OCI-LY7 (cell line): ENCODE measurements at regions not wholly inside any gene's neighbourhood (a gene's known extent, or its start where the extent isn't known, plus 50 kb on each side); places are given as distances from the start of the nearest gene placed in this dataset.

ENCODE experiments used
- BruUV-seq: library from RNA; stranded (reverse); fragments of 400-500 nt; replicated peaks from 2 replicates; lab custom pipeline; 2021; lab: Mats Ljungman, UMichigan
- CTCF ChIA-PET: fragments of 300-600 bp; sonication (Branson Sonifier 250); formaldehyde crosslinking; loops from one replicate; lab custom pipeline; 2022; ENCODE audit warnings: antibody characterized with exemption; ENCODE audit not compliant: unreplicated experiment; lab: Charles Lee
- POLR2A ChIA-PET: fragments of 300-600 bp; sonication (Branson Sonifier 250); formaldehyde crosslinking; loops from one replicate; lab custom pipeline; 2022; ENCODE audit warnings: antibody characterized with exemption; lab: Charles Lee
- DNase-seq: peaks from one replicate; pipeline ENCODE4 v3.0.0-alpha.2; 2015; ENCODE audit warnings: low spot score
- H2AFZ ChIP-seq: fragments of 200-600 bp; sonication (generic), shearing (Covaris generic); 2 replicates; pipeline ENCODE4 v1.6.1; 2014; ENCODE audit warnings: mild to moderate bottlenecking, antibody characterized with exemption, low read length, moderate library complexity
- H3K27ac ChIP-seq: fragments of 200-600 bp; sonication (generic); 2 replicates; pipeline ENCODE4 v1.5.1; 2014; ENCODE audit warnings: mixed run types, low read depth, mild to moderate bottlenecking, moderate library complexity, low read length, inconsistent platforms; ENCODE audit not compliant: poor library complexity, severe bottlenecking
- H3K36me3 ChIP-seq: fragments of 200-600 bp; sonication (generic); 2 replicates; pipeline ENCODE4 v1.6.1; 2014; ENCODE audit warnings: mild to moderate bottlenecking, antibody characterized with exemption, low read length, moderate library complexity, mixed read lengths; ENCODE audit not compliant: insufficient read depth
- H3K4me1 ChIP-seq: fragments of 200-600 bp; sonication (generic); 2 replicates; pipeline ENCODE4 v1.5.1; 2014; ENCODE audit warnings: mild to moderate bottlenecking, low read length; ENCODE audit not compliant: insufficient read depth, poor library complexity, severe bottlenecking
- H3K4me2 ChIP-seq: fragments of 200-600 bp; sonication (generic); 2 replicates; pipeline ENCODE4 v1.6.1; 2014; ENCODE audit warnings: mild to moderate bottlenecking, low read length
- H3K4me3 ChIP-seq: fragments of 200-600 bp; sonication (generic); 2 replicates; pipeline ENCODE4 v1.5.1; 2014; ENCODE audit warnings: mild to moderate bottlenecking, low read depth, low read length; ENCODE audit not compliant: poor library complexity, severe bottlenecking
- H3K79me2 ChIP-seq: fragments of 200-600 bp; sonication (generic); 2 replicates; pipeline ENCODE4 v1.6.1; 2016; ENCODE audit warnings: low read depth, mild to moderate bottlenecking, low read length, moderate library complexity, mixed read lengths; ENCODE audit not compliant: insufficient read depth
- H3K9me2 ChIP-seq: fragments of 200-600 bp; sonication (generic); 2 replicates; pipeline ENCODE4 v1.6.1; 2016; ENCODE audit warnings: mild to moderate bottlenecking, low read length, mixed read lengths; ENCODE audit not compliant: insufficient read depth
- H3K9me3 ChIP-seq: fragments of 200-600 bp; sonication (generic); 2 replicates; pipeline ENCODE4 v1.6.1; 2014; ENCODE audit warnings: mild to moderate bottlenecking, mixed run types, low read length, mixed read lengths
- H4K20me1 ChIP-seq: fragments of 200-600 bp; sonication (generic); 2 replicates; pipeline ENCODE4 v1.6.1; 2014; ENCODE audit warnings: mild to moderate bottlenecking, antibody characterized with exemption, low read length, moderate library complexity, mixed read lengths; ENCODE audit not compliant: insufficient read depth
- CTCF ChIP-seq: fragments of 200-600 bp; sonication (generic); conservative IDR thresholded peaks from 2 replicates; pipeline ENCODE4 v1.5.1; 2014; ENCODE audit warnings: mild to moderate bottlenecking, antibody characterized with exemption, low read length, moderate library complexity, mixed read lengths
- EZH2phosphoT487 ChIP-seq: fragments of 200-600 bp; sonication (generic); IDR thresholded peaks from 2 replicates; pipeline ENCODE4 v1.6.1; 2018; ENCODE audit warnings: low read depth, borderline replicate concordance, mild to moderate bottlenecking, mixed run types, antibody characterized with exemption, low read length, moderate library complexity, mixed read lengths
- intact Hi-C: fragments of 100-400 bp; cut with micrococcal nuclease; formaldehyde crosslinking; loops from one replicate; pipeline ENCODE4 v1.10.0; 2022; ENCODE audit not compliant: unreplicated experiment

DNA sequence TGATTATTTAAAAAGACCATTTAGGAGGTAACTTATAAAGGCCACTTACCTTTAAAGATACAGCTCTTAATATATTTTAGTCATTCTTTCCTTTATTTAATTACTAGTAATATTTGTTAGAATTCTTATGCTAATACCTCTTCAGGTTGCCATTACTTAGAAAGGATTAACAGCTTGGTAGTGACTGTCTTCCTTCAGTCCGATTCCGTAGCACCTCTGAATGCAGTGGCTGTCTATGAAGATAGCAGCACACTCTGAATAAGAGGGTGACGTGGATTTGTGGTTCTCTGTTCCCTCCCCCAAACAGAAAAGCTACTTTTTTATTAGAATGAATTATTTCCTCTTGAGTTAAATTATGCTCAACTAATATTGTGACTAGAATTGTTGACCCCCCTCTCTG, 92.6 kb upstream of the TENM3 start:
- CTCF ChIA-PET: no interaction called here

DNA sequence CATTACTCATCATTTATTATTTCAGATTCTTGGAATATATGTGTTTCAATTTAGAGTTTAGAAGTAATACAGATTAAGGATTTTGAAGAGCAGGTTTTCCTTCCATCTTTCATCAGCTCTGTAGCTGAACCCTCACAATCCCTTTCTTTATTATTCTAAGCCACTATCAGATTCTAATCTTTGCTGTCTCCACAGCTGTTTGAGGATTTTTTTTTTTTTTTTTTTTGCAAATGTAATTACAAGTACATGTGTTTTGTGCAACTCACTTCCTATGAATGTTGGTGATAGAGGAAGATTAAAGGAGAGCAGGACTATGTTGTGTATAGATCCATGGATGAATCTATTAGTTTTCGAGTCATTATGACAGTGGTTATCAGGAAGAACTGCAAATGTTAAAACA, 87.4 kb upstream of the TENM3 start:
- ChIA-PET POLR2A (no interaction called here), CTCF (no interaction called here)
- Histone ChIP-seq H4K20me1 (no peaks in the 10 kb centered on the region), H3K4me2 (no peak overlapping the region), H2AFZ (no peak overlapping the region), H3K9me3 (no peaks in the 10 kb centered on the region), H3K4me3 (no peak overlapping the region), H3K27ac (no peak overlapping the region), H3K9me2 (no peaks in the 10 kb centered on the region), H3K79me2 (no peaks in the 10 kb centered on the region), H3K36me3 (no peaks in the 10 kb centered on the region), H3K4me1 (no peaks in the 10 kb centered on the region)
- TF ChIP-seq CTCF (no peak), EZH2phosphoT487 (no peak)
- BruUV-seq: no TSS peak
- DNase-seq: no peak
- intact Hi-C loops: no loop called here

More for the DNA sequence above, 92.6 kb upstream of the TENM3 start:
- Histone ChIP-seq H2AFZ (no peak overlapping the region), H3K9me2 (no peaks in the 10 kb centered on the region), H3K79me2 (no peaks in the 10 kb centered on the region), H3K4me2 (no peak overlapping the region), H3K4me1 (no peaks in the 10 kb centered on the region), H3K36me3 (no peaks in the 10 kb centered on the region), H3K9me3 (no peaks in the 10 kb centered on the region), H4K20me1 (no peaks in the 10 kb centered on the region), H3K4me3 (no peak overlapping the region), H3K27ac (no peak overlapping the region)
- intact Hi-C loops: no loop called here
- POLR2A ChIA-PET: interaction anchor here (0.7 to 1.5 kb wide), 3 partner anchors 14 to 656 kb away, joined by 3 to 4 read pairs (median 4); no protein-coding TSS in a partner anchor
- no peak for TF ChIP-seq CTCF
- BruUV-seq: no TSS peak
- DNase-seq: no peak

DNA sequence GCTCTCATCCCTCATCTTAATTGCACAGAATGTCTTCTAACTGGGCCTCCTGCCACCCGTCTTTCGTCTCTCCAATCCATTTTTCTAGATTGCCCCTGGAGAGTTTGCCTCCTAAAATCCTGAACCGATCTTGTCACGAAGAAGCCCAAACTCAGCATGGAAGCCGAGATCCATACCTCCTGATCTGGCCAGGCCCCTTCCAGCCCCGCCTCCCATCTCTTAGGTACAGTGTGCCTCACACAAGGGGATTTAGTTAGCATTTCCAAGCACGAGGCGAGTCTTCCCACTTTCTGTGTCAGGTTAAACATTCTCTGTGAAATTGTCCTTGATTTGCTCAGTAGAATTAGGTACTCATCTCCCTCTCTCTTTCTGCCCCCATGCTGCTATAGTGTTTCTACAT, 80.0 kb upstream of the TENM3 start:
- H3K36me3 ChIP-seq: no peaks in the 10 kb centered on the region
- no peaks in the 10 kb centered on the region for H3K9me2 ChIP-seq
- H4K20me1 ChIP-seq: no peaks in the 10 kb centered on the region
- DNase-seq: no peak
- intact Hi-C loops: no loop called here
- no peak overlapping the region for H2AFZ ChIP-seq
- no peak overlapping the region for H3K4me3 ChIP-seq
- ChIA-PET CTCF (no interaction called here), POLR2A (interaction anchor here (0.6 kb wide), 1 partner anchor 1215 kb away, joined by 3 read pairs; no protein-coding TSS in a partner anchor)
- BruUV-seq: no TSS peak
- H3K4me2 ChIP-seq: no peak overlapping the region
- no peak overlapping the region for H3K27ac ChIP-seq
- no peaks in the 10 kb centered on the region for H3K9me3 ChIP-seq
- TF ChIP-seq CTCF (no peak), EZH2phosphoT487 (no peak)
- H3K4me1 ChIP-seq: no peaks in the 10 kb centered on the region
- H3K79me2 ChIP-seq: no peaks in the 10 kb centered on the region
